Choroid plexus epithelial cell (primary cell): ENCODE measurements at regions not wholly inside any gene's neighbourhood (a gene's known extent, or its start where the extent isn't known, plus 50 kb on each side); places are given as distances from the start of the nearest gene placed in this dataset.

Source experiments
- DNase-seq: peaks from one replicate; pipeline ENCODE4 v3.0.0-alpha.2; 2010; ENCODE audit warnings: low read depth
- H3K4me3 ChIP-seq: 2 replicates; pipeline ENCODE4 v1.5.1; 2011; ENCODE audit warnings: low read depth, mild to moderate bottlenecking, control low read depth, low read length, moderate library complexity
- CTCF ChIP-seq: conservative IDR thresholded peaks from 2 replicates; pipeline ENCODE4 v1.5.1; 2011; ENCODE audit warnings: low read depth, mild to moderate bottlenecking, control low read depth, inconsistent platforms, low read length, moderate library complexity

GRCh38 chr5:6145616-6146237, 232.6 kb downstream of the MED10 start:
- H3K4me3 ChIP-seq: no peak overlapping the region
- TF ChIP-seq CTCF: no peak
- no peak for DNase-seq

- no peak for DNase-seq
- TF ChIP-seq CTCF: no peak
- no peak overlapping the region for H3K4me3 ChIP-seq
Measured at GRCh38 chr5:6143523-6143922, 234.8 kb downstream of the MED10 start.

- no peak for DNase-seq
- H3K4me3 ChIP-seq: no peak overlapping the region
- no peak for TF ChIP-seq CTCF
Measured at GRCh38 chr5:6142353-6142752, 236.0 kb downstream of the MED10 start.

- no peak for DNase-seq
- no peak for TF ChIP-seq CTCF
- H3K4me3 ChIP-seq: no peak overlapping the region
Measured at GRCh38 chr5:6140219-6140618, 238.1 kb downstream of the MED10 start.

- TF ChIP-seq CTCF: no peak
- no peak overlapping the region for H3K4me3 ChIP-seq
- DNase-seq: no peak
Measured at GRCh38 chr5:6135977-6136376, 242.4 kb downstream of the MED10 start.

GRCh38 chr5:6134281-6134680, 244.1 kb downstream of the MED10 start:
- no peak overlapping the region for H3K4me3 ChIP-seq
- no peak for TF ChIP-seq CTCF
- DNase-seq: no peak

- no peak overlapping the region for H3K4me3 ChIP-seq
- peak; percentile 81 for DNase-seq
- TF ChIP-seq CTCF: no peak
Measured at GRCh38 chr5:6125781-6126180, 252.6 kb downstream of the MED10 start.
